Loucy (cell line): ENCODE measurements at regions not wholly inside any gene's neighbourhood (a gene's known extent, or its start where the extent isn't known, plus 50 kb on each side); places are given as distances from the start of the nearest gene placed in this dataset.

Source experiments
- H2AFZ ChIP-seq: fragments of 200-600 bp; sonication (generic); 2 replicates; pipeline ENCODE4 v1.6.0; 2016; ENCODE audit warnings: antibody characterized with exemption, mild to moderate bottlenecking, low read length, moderate library complexity
- H3F3A ChIP-seq: fragments of 200-600 bp; 2 replicates; pipeline ENCODE4 v1.6.0; 2016; ENCODE audit warnings: antibody characterized with exemption, low read depth, mild to moderate bottlenecking
- H3K27me3 ChIP-seq: fragments of 200-600 bp; sonication (generic); 2 replicates; pipeline ENCODE4 v1.6.1; 2014; ENCODE audit warnings: low read length, mild to moderate bottlenecking; ENCODE audit not compliant: insufficient read depth, poor library complexity, severe bottlenecking
- H3K36me3 ChIP-seq: fragments of 200-600 bp; sonication (generic); 2 replicates; pipeline ENCODE4 v1.6.1; 2016; ENCODE audit warnings: low read length; ENCODE audit not compliant: insufficient read depth
- H3K4me1 ChIP-seq: fragments of 200-600 bp; sonication (generic); 2 replicates; pipeline ENCODE4 v1.5.1; 2014; ENCODE audit warnings: low read length, mild to moderate bottlenecking; ENCODE audit not compliant: insufficient read depth, poor library complexity, severe bottlenecking
- H3K4me2 ChIP-seq: fragments of 200-600 bp; sonication (generic); 2 replicates; pipeline ENCODE4 v1.6.0; 2014; ENCODE audit warnings: antibody characterized with exemption, low read length, low read depth, mild to moderate bottlenecking; ENCODE audit not compliant: poor library complexity, severe bottlenecking
- H3K4me3 ChIP-seq: fragments of 200-600 bp; sonication (generic); 2 replicates; pipeline ENCODE4 v1.5.1; 2014; ENCODE audit warnings: low read length, mild to moderate bottlenecking, mixed read lengths; ENCODE audit not compliant: poor library complexity, severe bottlenecking
- H3K79me2 ChIP-seq: fragments of 200-600 bp; sonication (generic); 2 replicates; pipeline ENCODE4 v1.6.1; 2014; ENCODE audit warnings: low read length; ENCODE audit not compliant: insufficient read depth
- H3K9ac ChIP-seq: fragments of 200-600 bp; sonication (generic); 2 replicates; pipeline ENCODE4 v1.6.0; 2014; ENCODE audit warnings: mild to moderate bottlenecking, low read depth, low read length, moderate library complexity; ENCODE audit not compliant: poor library complexity, severe bottlenecking
- H3K9me2 ChIP-seq: fragments of 200-600 bp; sonication (generic); replicated peaks from 2 replicates; pipeline ENCODE4 v1.6.1; 2016; ENCODE audit warnings: low read depth, low read length, mixed read lengths
- H3K9me3 ChIP-seq: fragments of 200-600 bp; sonication (generic); 2 replicates; pipeline ENCODE4 v1.6.1; 2014; ENCODE audit warnings: mild to moderate bottlenecking, antibody characterized with exemption, low read length, low read depth; ENCODE audit not compliant: insufficient read depth
- H4K20me1 ChIP-seq: fragments of 200-600 bp; sonication (generic); 2 replicates; pipeline ENCODE4 v1.6.0; 2014; ENCODE audit warnings: antibody characterized with exemption, low read length, mild to moderate bottlenecking; ENCODE audit not compliant: insufficient read depth, poor library complexity, severe bottlenecking
- CTCF ChIP-seq: fragments of 200-600 bp; sonication (generic); conservative IDR thresholded peaks from 2 replicates; pipeline ENCODE4 v1.5.1; 2014; ENCODE audit warnings: mild to moderate bottlenecking, antibody characterized with exemption, low read length
- EZH2phosphoT487 ChIP-seq: fragments of 200-600 bp; IDR thresholded peaks from 2 replicates; pipeline ENCODE4 v1.6.1; 2018; ENCODE audit warnings: antibody characterized with exemption, mild to moderate bottlenecking, moderate library complexity, borderline replicate concordance

GRCh38 chr2:53511549-53511948 lies 256.1 kb upstream of the CHAC2 start:
- Histone ChIP-seq H3K4me3 (no peak overlapping the region), H3K9ac (no peak overlapping the region), H3K27me3 (no peaks in the 10 kb centered on the region), H3K4me1 (no peaks in the 10 kb centered on the region), H4K20me1 (no peaks in the 10 kb centered on the region), H3K9me2 (no peaks in the 10 kb centered on the region), H2AFZ (no peak overlapping the region), H3F3A (no peaks in the 10 kb centered on the region), H3K79me2 (no peaks in the 10 kb centered on the region), H3K9me3 (no peaks in the 10 kb centered on the region), H3K4me2 (no peak overlapping the region), H3K36me3 (no peaks in the 10 kb centered on the region)
- TF ChIP-seq EZH2phosphoT487 (no peak), CTCF (no peak)

GRCh38 chr2:53510401-53510800 lies 257.2 kb upstream of the CHAC2 start:
- Histone ChIP-seq H2AFZ (no peak overlapping the region), H3K4me2 (no peak overlapping the region), H3K4me3 (no peak overlapping the region)

GRCh38 chr2:53509831-53510388 lies 257.7 kb upstream of the CHAC2 start:
- TF ChIP-seq CTCF (no peak), EZH2phosphoT487 (no peak)
- Histone ChIP-seq H3K9me3 (no peaks in the 10 kb centered on the region), H2AFZ (no peak overlapping the region), H3K4me3 (no peak overlapping the region), H3K36me3 (no peaks in the 10 kb centered on the region), H3K79me2 (no peaks in the 10 kb centered on the region), H3K27me3 (no peaks in the 10 kb centered on the region), H3K4me1 (no peaks in the 10 kb centered on the region), H3K9me2 (no peaks in the 10 kb centered on the region), H3K9ac (no peak overlapping the region), H3K4me2 (no peak overlapping the region), H3F3A (no peaks in the 10 kb centered on the region), H4K20me1 (no peaks in the 10 kb centered on the region)

More at GRCh38 chr2:53510401-53510800, 257.2 kb upstream of the CHAC2 start:
- H3K4me1 ChIP-seq, result no peaks in the 10 kb centered on the region
- H4K20me1 ChIP-seq, result no peaks in the 10 kb centered on the region
- no peak overlapping the region for H3K9ac ChIP-seq
- no peaks in the 10 kb centered on the region for H3K9me3 ChIP-seq
- H3K27me3 ChIP-seq, result no peaks in the 10 kb centered on the region
- no peaks in the 10 kb centered on the region for H3K79me2 ChIP-seq
- TF ChIP-seq CTCF (no peak), EZH2phosphoT487 (no peak)
- H3K9me2 ChIP-seq, result no peaks in the 10 kb centered on the region
- H3K36me3 ChIP-seq, result no peaks in the 10 kb centered on the region
- no peaks in the 10 kb centered on the region for H3F3A ChIP-seq
